H9 (cell line): ENCODE measurements at regions not wholly inside any gene's neighbourhood (a gene's known extent, or its start where the extent isn't known, plus 50 kb on each side); places are given as distances from the start of the nearest gene placed in this dataset.
A peak's percentile ranks its signal among the peaks of the same experiment; 100 is the strongest.

Experiments
- DNase-seq: peaks from one replicate; pipeline ENCODE4 v3.0.0-alpha.2; 2017
- H2AFZ ChIP-seq: one replicate; pipeline ENCODE4 v1.6.1; 2013; ENCODE audit warnings: mild to moderate bottlenecking, low read length, control low read depth, moderate library complexity
- H2AK5ac ChIP-seq: 2 replicates; pipeline ENCODE4 v1.6.1; 2013; ENCODE audit warnings: low read length, control low read depth, mixed read lengths; ENCODE audit not compliant: insufficient read length
- H2BK120ac ChIP-seq: one replicate; pipeline ENCODE4 v1.6.1; 2013; ENCODE audit warnings: low read depth, mild to moderate bottlenecking, low read length, control low read depth, inconsistent platforms; ENCODE audit not compliant: poor library complexity, severe bottlenecking
- H2BK12ac ChIP-seq: 2 replicates; pipeline ENCODE4 v1.6.1; 2013; ENCODE audit warnings: low read length, control low read depth, mixed read lengths, low read depth; ENCODE audit not compliant: insufficient read length
- H2BK15ac ChIP-seq: 2 replicates; pipeline ENCODE4 v1.6.1; 2013; ENCODE audit warnings: low read depth, low read length, control low read depth
- H2BK20ac ChIP-seq: one replicate; pipeline ENCODE4 v1.6.1; 2013; ENCODE audit warnings: low read depth, mild to moderate bottlenecking, low read length, control low read depth, inconsistent platforms; ENCODE audit not compliant: poor library complexity, severe bottlenecking
- H2BK5ac ChIP-seq: 2 replicates; pipeline ENCODE4 v1.6.1; 2013; ENCODE audit warnings: low read length, control low read depth, mixed read lengths; ENCODE audit not compliant: insufficient read length
- H3K14ac ChIP-seq: 2 replicates; pipeline ENCODE4 v1.6.1; 2013; ENCODE audit warnings: low read length, control low read depth; ENCODE audit not compliant: insufficient read depth
- H3K18ac ChIP-seq: 2 replicates; pipeline ENCODE4 v1.6.1; 2013; ENCODE audit warnings: low read depth, mild to moderate bottlenecking, mixed read lengths, low read length, control low read depth; ENCODE audit not compliant: insufficient read length
- H3K23ac ChIP-seq: 2 replicates; pipeline ENCODE4 v1.6.1; 2013; ENCODE audit warnings: low read length, control low read depth, mixed read lengths, low read depth; ENCODE audit not compliant: insufficient read length
- H3K23me2 ChIP-seq: 2 replicates; pipeline ENCODE4 v1.6.1; 2013; ENCODE audit warnings: low read depth, mild to moderate bottlenecking, mixed read lengths, low read length, control low read depth; ENCODE audit not compliant: insufficient read length, poor library complexity, severe bottlenecking
- H3K27ac ChIP-seq: 2 replicates; pipeline ENCODE4 v1.5.1; 2013; ENCODE audit warnings: low read length, control low read depth, mixed read lengths, low read depth; ENCODE audit not compliant: insufficient read length
- H3K27me3 ChIP-seq: 2 replicates; pipeline ENCODE4 v1.6.1; 2013; ENCODE audit warnings: low read length, control low read depth, inconsistent platforms; ENCODE audit not compliant: insufficient read depth
- H3K4ac ChIP-seq: 2 replicates; pipeline ENCODE4 v1.6.1; 2013; ENCODE audit warnings: low read depth, mild to moderate bottlenecking, control low read depth, inconsistent platforms, low read length, moderate library complexity
- H3K4me1 ChIP-seq: 2 replicates; pipeline ENCODE4 v1.6.1; 2013; ENCODE audit warnings: low read length, control low read depth, inconsistent platforms; ENCODE audit not compliant: insufficient read depth
- H3K4me2 ChIP-seq: 2 replicates; pipeline ENCODE4 v1.6.1; 2013; ENCODE audit warnings: low read length, control low read depth, mixed read lengths; ENCODE audit not compliant: insufficient read length, insufficient read depth
- H3K56ac ChIP-seq: 2 replicates; pipeline ENCODE4 v1.6.1; 2013; ENCODE audit warnings: low read depth, mild to moderate bottlenecking, mixed read lengths, low read length, control low read depth; ENCODE audit not compliant: insufficient read length
- H3K79me1 ChIP-seq: 2 replicates; pipeline ENCODE4 v1.6.1; 2013; ENCODE audit warnings: low read depth, mild to moderate bottlenecking, moderate library complexity, low read length, control low read depth, inconsistent platforms; ENCODE audit not compliant: insufficient read depth, poor library complexity, severe bottlenecking
- H3K79me2 ChIP-seq: 2 replicates; pipeline ENCODE4 v1.6.1; 2013; ENCODE audit warnings: low read length, control low read depth, inconsistent platforms; ENCODE audit not compliant: insufficient read depth
- H3K9ac ChIP-seq: 2 replicates; pipeline ENCODE4 v1.6.1; 2013; ENCODE audit warnings: low read length, control low read depth, mixed read lengths; ENCODE audit not compliant: insufficient read length; ENCODE audit errors: extremely low read depth
- H3K9me3 ChIP-seq: one replicate; pipeline ENCODE4 v1.6.1; 2013; ENCODE audit warnings: low read depth, low read length, inconsistent platforms; ENCODE audit not compliant: control insufficient read depth
- H3T11ph ChIP-seq: one replicate; pipeline ENCODE4 v1.6.1; 2013; ENCODE audit warnings: mild to moderate bottlenecking, low read length, control low read depth, inconsistent platforms
- H4K20me1 ChIP-seq: one replicate; pipeline ENCODE4 v1.6.1; 2013; ENCODE audit not compliant: control insufficient read depth, insufficient read length, insufficient read depth
- H4K5ac ChIP-seq: 2 replicates; pipeline ENCODE4 v1.6.1; 2013; ENCODE audit warnings: low read depth, mild to moderate bottlenecking, mixed read lengths, low read length, control low read depth; ENCODE audit not compliant: insufficient read length
- H4K8ac ChIP-seq: replicated peaks from 2 replicates; pipeline ENCODE4 v1.6.1; 2013; ENCODE audit warnings: low read length, control low read depth, mixed read lengths, low read depth; ENCODE audit not compliant: insufficient read length
- H4K91ac ChIP-seq: 2 replicates; pipeline ENCODE4 v1.6.1; 2013; ENCODE audit warnings: low read depth, mild to moderate bottlenecking, moderate library complexity, mixed read lengths, low read length, control low read depth; ENCODE audit not compliant: insufficient read length
- H3K27ac Mint-ChIP-seq, 3 experiments: 2 replicates in 2 of 3; 3 replicates in 1 of 3; pipeline ENCODE4 v1.8.0; 2020 to 2021; ENCODE audit warnings: mixed read lengths in 3 of 3, mild to moderate bottlenecking in 1 of 3, moderate library complexity in 1 of 3
- H3K27me3 Mint-ChIP-seq: 2 replicates; pipeline ENCODE4 v1.8.0; 2021; ENCODE audit warnings: low read depth, mild to moderate bottlenecking, moderate library complexity, mixed read lengths
- H3K36me3 Mint-ChIP-seq, 3 experiments: 2 replicates in 2 of 3; 3 replicates in 1 of 3; pipeline ENCODE4 v1.8.0; 2020 to 2021; ENCODE audit warnings: low read depth in 3 of 3, mixed read lengths in 3 of 3; ENCODE audit not compliant: insufficient read depth in 1 of 3
- H3K4me1 Mint-ChIP-seq, 2 experiments: 2 replicates each; pipeline ENCODE4 v1.8.0; 2020; ENCODE audit warnings: mixed read lengths in 2 of 2
- H3K4me3 Mint-ChIP-seq, 2 experiments: 2 replicates in 1 of 2; 3 replicates in 1 of 2; pipeline ENCODE4 v1.8.0; 2020 to 2021; ENCODE audit warnings: mild to moderate bottlenecking in 2 of 2, mixed read lengths in 2 of 2, moderate library complexity in 1 of 2
- H3K9me3 Mint-ChIP-seq, 2 experiments: 2 replicates in 1 of 2; 3 replicates in 1 of 2; pipeline ENCODE4 v1.8.0; 2020; ENCODE audit warnings: mild to moderate bottlenecking in 2 of 2, mixed read lengths in 2 of 2, moderate library complexity in 1 of 2
- CTCF ChIP-seq: fragments of 200-600 bp; sonication (generic); conservative IDR thresholded peaks from 3 replicates; pipeline ENCODE4 v1.8.0; 2021; ENCODE audit warnings: antibody characterized with exemption, mild to moderate bottlenecking
- WGBS: extraction: QIAGEN DNeasy Blood & Tissue Kit; methylation state at CpG from one replicate; pipeline ENCODE4 v1.1.7; 2013; ENCODE audit warnings: missing lambda C conversion rate, low lambda C conversion rate, mixed read lengths; ENCODE audit not compliant: insufficient read length; ENCODE audit errors: extremely low coverage; 5-methylcytosine and 5-hydroxymethylcytosine counted together

- Histone ChIP-seq H3K79me2 (no peaks in the 10 kb centered on the region), H4K8ac (no peak overlapping the region), H3K4me1 (no peaks in the 10 kb centered on the region), H2AFZ (no peak overlapping the region), H3K23ac (no peak overlapping the region), H3K79me1 (no peaks in the 10 kb centered on the region), H3K14ac (no peak overlapping the region), H2BK15ac (no peak overlapping the region), H3T11ph (no peak overlapping the region), H2BK20ac (no peak overlapping the region), H3K27ac (no peak overlapping the region), H4K5ac (no peak overlapping the region), H3K4ac (no peak overlapping the region), H2BK120ac (no peak overlapping the region), H3K9ac (no peak overlapping the region), H4K20me1 (no peaks in the 10 kb centered on the region), H3K56ac (no peak overlapping the region), H4K91ac (no peak overlapping the region), H3K27me3 (no peaks in the 10 kb centered on the region), H2AK5ac (no peak overlapping the region), H2BK12ac (no peak overlapping the region), H3K4me2 (no peak overlapping the region), H3K9me3 (no peaks in the 10 kb centered on the region), H3K18ac (no peak overlapping the region), H2BK5ac (no peak overlapping the region), H3K23me2 (no peaks in the 10 kb centered on the region)
- peaks cover 37 to 40% of the 10 kb centered on the region in 2 experiments for H3K9me3 Mint-ChIP-seq
- H3K36me3 Mint-ChIP-seq: peaks cover 4 to 9% (median 8%) of the 10 kb centered on the region in 3 experiments; a peak in 5 of 7 replicates
- no peaks in the 10 kb centered on the region for H3K4me1 Mint-ChIP-seq
- H3K27ac Mint-ChIP-seq: 0 out of 7 replicates have a peak overlapping the region, but pooled peaks of 1 of the 3 experiments have one; percentile 10
- no peak for DNase-seq
- no peak for TF ChIP-seq CTCF
- H3K27me3 Mint-ChIP-seq: peaks cover 36% of the 10 kb centered on the region
- WGBS: no CpG with 5 or more reads among the region's 8 CpGs
- no peak overlapping the region for H3K4me3 Mint-ChIP-seq
Observed at GRCh38 chr4:1487761-1488160, 81.5 kb upstream of the NKX1-1 start.
